Esophagus squamous epithelium (tissue), 5 donors: ENCODE measurements at regions not wholly inside any gene's neighbourhood (a gene's known extent, or its start where the extent isn't known, plus 50 kb on each side); places are given as distances from the start of the nearest gene placed in this dataset.

ENCODE experiments used
- DNase-seq: peaks from one replicate; lab custom pipeline; 2025; lab: John Stamatoyannopoulos, UW
- H3K27ac ChIP-seq, 4 donors: fragments of 200-600 bp; sonication (generic); one replicate each; pipeline ENCODE4 v1.5.1; 2016 to 2019; ENCODE audit warnings: mild to moderate bottlenecking in 1 of 4
- H3K27me3 ChIP-seq, 4 donors: fragments of 200-600 bp; sonication (generic); 1 replicate in 3 of 4; 2 replicates in 1 of 4; pipeline versions ENCODE4 v1.5.1 to v1.6.0; 2017 to 2021; ENCODE audit warnings: antibody characterized with exemption in 1 of 4
- H3K36me3 ChIP-seq, 3 donors: fragments of 200-600 bp; sonication (generic); one replicate each; pipeline ENCODE4 v1.5.1; 2016 to 2019
- H3K4me1 ChIP-seq, 3 donors: fragments of 200-600 bp; sonication (generic); one replicate each; pipeline ENCODE4 v1.5.1; 2017 to 2019
- H3K4me3 ChIP-seq, 4 donors: fragments of 200-600 bp; sonication (generic); 1 replicate in 3 of 4; 2 replicates in 1 of 4; pipeline ENCODE4 v1.5.1; 2016 to 2019; ENCODE audit warnings: mild to moderate bottlenecking in 2 of 4, moderate library complexity in 1 of 4
- H3K9me3 ChIP-seq, 3 donors: fragments of 200-600 bp; sonication (generic); one replicate each; pipeline ENCODE4 v1.5.1; 2016 to 2019
- CTCF ChIP-seq, 6 experiments: fragments of 450-650 bp in 4 of 6; fragments of 200-600 bp in 2 of 6; sonication (generic) in 2 of 6; IDR thresholded peaks; one replicate each; pipeline ENCODE4 v1.5.1; 2016 to 2019; ENCODE audit warnings: antibody characterized with exemption in 6 of 6, mild to moderate bottlenecking in 4 of 6, moderate library complexity in 4 of 6
- POLR2A ChIP-seq, 4 donors: fragments of 450-650 bp; IDR thresholded peaks; one replicate each; pipeline ENCODE4 v1.6.1; 2017; ENCODE audit warnings: antibody characterized with exemption in 4 of 4, mild to moderate bottlenecking in 4 of 4, moderate library complexity in 3 of 4
- WGBS, 2 donors: methylation state at CpG; one replicate each; pipeline ENCODE4 v1.1.5; 2018; 5-methylcytosine and 5-hydroxymethylcytosine counted together
- intact Hi-C: fragments of 100-400 bp; cut with DNase I; formaldehyde crosslinking; loops from one replicate; pipeline ENCODE4 v1.15.0; 2022
- donor health status: DM: yes; HTN: yes; CAD: no.

GRCh38 chr4:177555007-177555574 is 112.9 kb upstream of the AGA start:
- Histone ChIP-seq H3K36me3 (no peaks in the 10 kb centered on the region), H3K27me3 (no peaks in the 10 kb centered on the region), H3K4me1 (no peaks in the 10 kb centered on the region), H3K27ac (no peak overlapping the region), H3K9me3 (no peaks in the 10 kb centered on the region), H3K4me3 (no peak overlapping the region)
- DNase-seq, result no peak
- intact Hi-C loops, result no loop called here
- WGBS, 2 donors, result 13 to 21% methylated on average over 2 of the region's 2 CpGs
- TF ChIP-seq CTCF (IDR thresholded peaks at IDR 0.05), result peak in 5 of 6 experiments; percentile 36 to 68 (median 42)
- TF ChIP-seq POLR2A (IDR thresholded peaks at IDR 0.05), result no peak

GRCh38 chr4:177557416-177557815 is 115.2 kb upstream of the AGA start:
- TF ChIP-seq CTCF (IDR thresholded peaks at IDR 0.05) (no peak), POLR2A (IDR thresholded peaks at IDR 0.05) (no peak)
- intact Hi-C loops, result no loop called here
- Histone ChIP-seq H3K9me3 (no peaks in the 10 kb centered on the region), H3K4me3 (no peak overlapping the region), H3K36me3 (no peaks in the 10 kb centered on the region), H3K4me1 (no peaks in the 10 kb centered on the region), H3K27ac (no peak overlapping the region), H3K27me3 (no peaks in the 10 kb centered on the region)
- WGBS, 2 donors, result 93 to 98% methylated on average over 17 to 20 of the region's 21 CpGs
- no peak for DNase-seq

- Histone ChIP-seq H3K27ac (no peak overlapping the region), H3K4me3 (no peak overlapping the region), H3K4me1 (no peaks in the 10 kb centered on the region), H3K9me3 (no peaks in the 10 kb centered on the region), H3K36me3 (no peaks in the 10 kb centered on the region), H3K27me3 (no peaks in the 10 kb centered on the region)
- WGBS, 2 donors, result 81 to 85% methylated on average over 3 of the region's 3 CpGs
- intact Hi-C loops, result no loop called here
- no peak for DNase-seq
- no peak for TF ChIP-seq CTCF (IDR thresholded peaks at IDR 0.05)
- TF ChIP-seq POLR2A (IDR thresholded peaks at IDR 0.05), result no peak
These were observed 116.8 kb upstream of the AGA start for GRCh38 chr4:177558995-177559394.

GRCh38 chr4:177562163-177562562 is 119.9 kb upstream of the AGA start:
- Histone ChIP-seq H3K27ac (no peak overlapping the region), H3K4me3 (no peak overlapping the region), H3K4me1 (no peaks in the 10 kb centered on the region), H3K9me3 (no peaks in the 10 kb centered on the region), H3K36me3 (no peaks in the 10 kb centered on the region), H3K27me3 (no peaks in the 10 kb centered on the region)
- no peak for DNase-seq
- intact Hi-C loops, result no loop called here
- TF ChIP-seq POLR2A (IDR thresholded peaks at IDR 0.05) (no peak), CTCF (IDR thresholded peaks at IDR 0.05) (no peak)
- WGBS, 2 donors, result 85 to 86% methylated on average over 4 of the region's 4 CpGs

GRCh38 chr4:177562859-177563258 is 120.6 kb upstream of the AGA start:
- no peaks in the 10 kb centered on the region for H3K4me1 ChIP-seq
- intact Hi-C loops, result no loop called here
- H3K4me3 ChIP-seq, result no peak overlapping the region
- H3K27ac ChIP-seq, result no peak overlapping the region
- no peaks in the 10 kb centered on the region for H3K36me3 ChIP-seq
- WGBS, 2 donors, result 84 to 87% methylated on average over 1 of the region's 1 CpG
- H3K27me3 ChIP-seq, result no peaks in the 10 kb centered on the region
- H3K9me3 ChIP-seq, result no peaks in the 10 kb centered on the region
- TF ChIP-seq POLR2A (IDR thresholded peaks at IDR 0.05) (no peak), CTCF (IDR thresholded peaks at IDR 0.05) (no peak)
- no peak for DNase-seq
